Chondrocyte (in vitro differentiated cells): ENCODE measurements at regions not wholly inside any gene's neighbourhood (a gene's known extent, or its start where the extent isn't known, plus 50 kb on each side); places are given as distances from the start of the nearest gene placed in this dataset.

ENCODE experiments used
- DNase-seq: peaks from one replicate; pipeline ENCODE4 v3.0.0; 2021; ENCODE audit warnings: mixed read lengths, low spot score
- H3K27ac Mint-ChIP-seq: one replicate; pipeline ENCODE4 v1.8.0; 2021; ENCODE audit warnings: mild to moderate bottlenecking, moderate library complexity, mixed read lengths; ENCODE audit not compliant: unreplicated experiment
- H3K27me3 Mint-ChIP-seq: 2 replicates; pipeline ENCODE4 v1.8.0; 2021; ENCODE audit warnings: low read depth, mixed read lengths
- H3K36me3 Mint-ChIP-seq: 2 replicates; pipeline ENCODE4 v1.8.0; 2021; ENCODE audit warnings: low read depth, mixed read lengths
- H3K4me1 Mint-ChIP-seq: 2 replicates; pipeline ENCODE4 v1.8.0; 2021; ENCODE audit warnings: low read depth, mild to moderate bottlenecking, mixed read lengths
- H3K4me3 Mint-ChIP-seq: one replicate; pipeline ENCODE4 v1.8.0; 2021; ENCODE audit warnings: mild to moderate bottlenecking, moderate library complexity, mixed read lengths; ENCODE audit not compliant: unreplicated experiment
- H3K9me3 Mint-ChIP-seq: 2 replicates; pipeline ENCODE4 v1.8.0; 2021; ENCODE audit warnings: low read depth, mixed read lengths
- TF ChIP-seq, protein P1 (sequence below): fragments of 200-600 bp; sonication (generic); IDR thresholded peaks from 2 replicates; pipeline ENCODE4 v1.5.0; 2021; ENCODE audit warnings: antibody characterized with exemption, mild to moderate bottlenecking, moderate library complexity

DNA sequence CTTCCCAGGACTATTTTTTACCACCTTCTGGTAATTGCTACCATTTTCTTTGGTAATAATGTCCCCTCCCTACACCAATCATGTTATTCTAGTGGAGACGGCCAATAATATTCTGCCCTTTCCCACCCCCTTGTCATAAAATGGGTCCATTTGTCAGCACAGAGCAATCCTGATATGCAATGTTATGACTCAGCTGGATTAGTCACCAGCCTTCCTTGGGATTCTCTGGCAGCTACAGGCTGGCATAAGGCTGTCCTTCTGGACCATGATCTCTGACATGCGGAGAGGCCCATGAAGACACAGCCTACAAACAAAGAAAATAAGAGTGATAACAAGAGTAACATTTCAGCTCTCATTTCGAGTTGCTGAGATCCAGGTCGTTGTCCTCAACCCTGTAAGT, 222.0 kb upstream of the CPNE8 start:
- H3K4me1 Mint-ChIP-seq = peaks cover 4% of the 10 kb centered on the region
- no peaks in the 10 kb centered on the region for H3K36me3 Mint-ChIP-seq
- H3K27ac Mint-ChIP-seq = no peak overlapping the region
- no peak for DNase-seq
- TF ChIP-seq, protein P1, sequence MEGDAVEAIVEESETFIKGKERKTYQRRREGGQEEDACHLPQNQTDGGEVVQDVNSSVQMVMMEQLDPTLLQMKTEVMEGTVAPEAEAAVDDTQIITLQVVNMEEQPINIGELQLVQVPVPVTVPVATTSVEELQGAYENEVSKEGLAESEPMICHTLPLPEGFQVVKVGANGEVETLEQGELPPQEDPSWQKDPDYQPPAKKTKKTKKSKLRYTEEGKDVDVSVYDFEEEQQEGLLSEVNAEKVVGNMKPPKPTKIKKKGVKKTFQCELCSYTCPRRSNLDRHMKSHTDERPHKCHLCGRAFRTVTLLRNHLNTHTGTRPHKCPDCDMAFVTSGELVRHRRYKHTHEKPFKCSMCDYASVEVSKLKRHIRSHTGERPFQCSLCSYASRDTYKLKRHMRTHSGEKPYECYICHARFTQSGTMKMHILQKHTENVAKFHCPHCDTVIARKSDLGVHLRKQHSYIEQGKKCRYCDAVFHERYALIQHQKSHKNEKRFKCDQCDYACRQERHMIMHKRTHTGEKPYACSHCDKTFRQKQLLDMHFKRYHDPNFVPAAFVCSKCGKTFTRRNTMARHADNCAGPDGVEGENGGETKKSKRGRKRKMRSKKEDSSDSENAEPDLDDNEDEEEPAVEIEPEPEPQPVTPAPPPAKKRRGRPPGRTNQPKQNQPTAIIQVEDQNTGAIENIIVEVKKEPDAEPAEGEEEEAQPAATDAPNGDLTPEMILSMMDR = no peak
- no peaks in the 10 kb centered on the region for H3K27me3 Mint-ChIP-seq
- no peak overlapping the region for H3K4me3 Mint-ChIP-seq
- no peaks in the 10 kb centered on the region for H3K9me3 Mint-ChIP-seq

DNA sequence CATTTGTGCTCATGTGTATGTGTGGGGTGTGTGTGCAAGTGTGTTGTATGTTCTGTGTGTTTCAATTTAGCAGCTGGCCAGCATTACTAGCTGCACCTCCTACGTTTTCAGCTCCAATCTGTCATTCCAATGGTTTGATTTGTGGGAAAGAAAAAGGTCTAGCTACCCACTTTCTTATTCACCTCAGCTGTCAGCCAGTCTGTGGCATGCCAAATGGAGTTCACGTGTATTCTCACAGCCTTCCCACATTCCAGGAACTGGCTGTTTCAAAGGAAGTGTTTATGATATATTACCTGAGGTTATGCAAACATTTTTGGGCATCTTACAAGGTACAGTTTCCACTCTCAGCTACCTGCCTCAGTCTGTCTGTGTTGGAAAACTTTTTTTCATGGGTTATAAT, 220.2 kb upstream of the CPNE8 start:
- Mint-ChIP-seq H3K27ac (no peak overlapping the region), H3K9me3 (peaks cover 5% of the 10 kb centered on the region), H3K36me3 (no peaks in the 10 kb centered on the region), H3K27me3 (no peaks in the 10 kb centered on the region), H3K4me1 (peaks cover 4% of the 10 kb centered on the region), H3K4me3 (no peak overlapping the region)
- TF ChIP-seq, protein P1 = no peak
- DNase-seq = no peak

DNA sequence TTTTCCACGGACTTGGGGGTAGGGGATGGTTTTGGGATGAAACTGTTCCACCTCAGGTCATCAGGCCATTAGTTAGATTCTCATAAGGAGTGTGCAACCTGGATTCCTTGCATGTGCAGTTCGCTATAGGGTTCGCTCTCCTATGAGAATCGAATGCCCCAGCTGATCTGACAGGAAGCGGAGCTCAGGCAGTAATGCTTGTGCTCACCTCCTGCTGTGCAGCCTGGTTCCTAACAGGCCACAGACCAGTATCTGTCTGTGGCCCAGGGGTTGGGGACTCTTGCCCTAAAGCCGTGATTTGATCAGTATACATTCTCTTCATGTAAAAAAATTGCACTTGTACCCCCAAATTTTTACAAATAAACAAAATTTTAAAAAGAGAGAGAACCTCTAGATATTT, 219.4 kb upstream of the CPNE8 start:
- peaks cover 4% of the 10 kb centered on the region for H3K4me1 Mint-ChIP-seq
- H3K9me3 Mint-ChIP-seq = peaks cover 5% of the 10 kb centered on the region
- no peaks in the 10 kb centered on the region for H3K27me3 Mint-ChIP-seq

DNA sequence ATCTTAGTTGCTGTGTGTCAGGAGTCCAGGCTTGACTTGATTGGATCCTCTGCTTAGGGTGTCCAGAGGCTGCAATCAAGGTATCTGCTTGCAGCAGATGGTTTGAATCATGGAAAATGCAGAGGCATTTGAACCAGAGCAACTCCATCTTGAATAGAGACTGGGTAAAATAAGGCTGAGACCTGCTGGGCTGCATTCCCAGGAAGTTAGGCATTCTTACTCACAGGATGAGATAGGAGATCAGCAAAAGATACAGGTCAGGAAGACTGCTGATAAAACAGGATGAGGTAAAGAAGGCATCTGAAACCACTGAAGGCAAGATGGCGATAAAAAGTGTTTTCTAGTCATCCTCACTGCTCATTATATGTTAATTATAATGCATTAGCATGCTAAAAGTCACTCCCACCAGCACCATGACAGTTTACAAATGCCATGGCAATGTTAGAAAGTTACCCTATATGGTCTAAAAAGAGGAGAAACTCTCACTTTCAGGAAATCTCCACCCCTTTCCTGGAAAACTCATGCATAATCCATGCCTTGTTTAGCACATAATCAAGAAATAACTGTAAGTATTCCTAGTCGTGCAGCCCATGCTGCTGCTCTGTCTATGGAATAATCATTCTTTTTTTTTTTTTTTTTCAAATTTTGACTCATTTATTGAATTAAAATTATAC, 218.3 kb upstream of the CPNE8 start:
- Mint-ChIP-seq H3K9me3 (peaks cover 5% of the 10 kb centered on the region), H3K36me3 (no peaks in the 10 kb centered on the region), H3K27me3 (no peaks in the 10 kb centered on the region), H3K4me1 (peaks cover 4% of the 10 kb centered on the region), H3K27ac (no peak overlapping the region), H3K4me3 (no peak overlapping the region)
- TF ChIP-seq, protein P1 = no peak
- no peak for DNase-seq

More for the DNA sequence above, 219.4 kb upstream of the CPNE8 start:
- no peak for DNase-seq
- no peaks in the 10 kb centered on the region for H3K36me3 Mint-ChIP-seq
- TF ChIP-seq, protein P1 = no peak
- H3K4me3 Mint-ChIP-seq = no peak overlapping the region
- H3K27ac Mint-ChIP-seq = no peak overlapping the region

DNA sequence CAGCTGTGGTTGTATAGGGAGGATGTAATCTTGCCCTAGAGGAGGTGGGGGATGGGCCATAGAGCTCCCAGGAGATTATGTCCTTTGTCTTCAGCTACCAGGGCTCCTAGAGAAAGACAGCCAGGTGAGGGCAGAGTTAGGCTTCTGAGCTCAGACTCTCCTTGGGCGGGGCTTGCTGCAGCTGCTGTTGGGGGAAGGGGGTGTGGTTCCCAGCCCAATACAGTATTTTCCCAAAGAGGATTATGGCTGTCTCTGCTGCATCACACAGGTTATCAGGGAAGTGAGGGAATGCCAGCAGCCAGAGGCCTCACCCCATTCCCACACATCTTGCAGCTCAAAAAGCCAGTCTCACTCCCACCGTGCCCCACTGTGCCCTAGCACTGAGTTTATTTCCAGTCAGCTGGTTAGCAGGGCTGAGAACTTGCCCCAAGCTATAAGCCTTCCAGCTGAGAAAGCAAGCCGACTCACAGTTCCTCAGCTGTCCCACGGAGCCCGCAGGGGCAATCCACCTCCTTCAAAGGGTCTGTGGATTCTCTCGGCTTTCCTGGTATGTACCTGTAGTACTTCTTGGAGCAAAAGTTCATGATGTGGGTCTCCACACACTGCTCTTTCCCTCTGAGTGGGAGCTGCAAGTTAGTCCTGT, 217.3 kb upstream of the CPNE8 start:
- no peak for DNase-seq
- H3K27ac Mint-ChIP-seq = no peak overlapping the region
- no peaks in the 10 kb centered on the region for H3K27me3 Mint-ChIP-seq
- peaks cover 5% of the 10 kb centered on the region for H3K9me3 Mint-ChIP-seq
- TF ChIP-seq, protein P1 = no peak
- no peaks in the 10 kb centered on the region for H3K36me3 Mint-ChIP-seq
- H3K4me1 Mint-ChIP-seq = peaks cover 4% of the 10 kb centered on the region
- H3K4me3 Mint-ChIP-seq = no peak overlapping the region
